CD8-positive, alpha-beta memory T cell (primary cell): ENCODE measurements at regions not wholly inside any gene's neighbourhood (a gene's known extent, or its start where the extent isn't known, plus 50 kb on each side); places are given as distances from the start of the nearest gene placed in this dataset.

Experiments used
- CTCF ChIA-PET: fragments of 350-600 bp; sonication (Branson Sonifier 250); formaldehyde crosslinking; loops from one replicate; lab custom pipeline; 2021; ENCODE audit warnings: antibody characterized with exemption; lab: Charles Lee
- POLR2A ChIA-PET: fragments of 350-600 bp; sonication (Branson Sonifier 250); formaldehyde crosslinking; loops from one replicate; lab custom pipeline; 2021; ENCODE audit warnings: antibody characterized with exemption; lab: Charles Lee
- DNase-seq, 5 donors: peaks; one replicate each; pipeline versions ENCODE4 v3.0.0 to v3.0.0-alpha.2; 2020 to 2022; ENCODE audit warnings: mixed read lengths in 1 of 5
- H3K27ac ChIP-seq: one replicate; pipeline ENCODE4 v1.7.0; 2013; ENCODE audit warnings: low read depth, mild to moderate bottlenecking, low read length, moderate library complexity
- H3K27me3 ChIP-seq: 2 replicates; pipeline ENCODE4 v1.7.0; 2013; ENCODE audit warnings: low read length, mild to moderate bottlenecking; ENCODE audit not compliant: insufficient read depth, poor library complexity, severe bottlenecking
- H3K36me3 ChIP-seq: 2 replicates; pipeline ENCODE4 v1.7.0; 2013; ENCODE audit warnings: mild to moderate bottlenecking, low read length, moderate library complexity; ENCODE audit not compliant: insufficient read depth
- H3K4me1 ChIP-seq: 2 replicates; pipeline ENCODE4 v1.7.0; 2013; ENCODE audit warnings: mild to moderate bottlenecking, low read length, moderate library complexity; ENCODE audit not compliant: insufficient read depth
- H3K4me3 ChIP-seq: 2 replicates; pipeline ENCODE4 v1.7.0; 2013; ENCODE audit warnings: mild to moderate bottlenecking, low read length
- H3K9me3 ChIP-seq: 2 replicates; pipeline ENCODE4 v1.7.0; 2013; ENCODE audit warnings: mild to moderate bottlenecking, low read length
- H3K27ac Mint-ChIP-seq, 8 donors: one replicate each; pipeline ENCODE4 v1.8.0; 2020 to 2021; ENCODE audit warnings: mixed read lengths in 8 of 8, mild to moderate bottlenecking in 6 of 8, inconsistent platforms in 3 of 8, moderate library complexity in 3 of 8
- H3K27me3 Mint-ChIP-seq, 2 donors: one replicate each; pipeline ENCODE4 v1.8.0; 2020 to 2021; ENCODE audit warnings: mixed read lengths in 2 of 2, mild to moderate bottlenecking in 1 of 2, moderate library complexity in 1 of 2
- H3K36me3 Mint-ChIP-seq, 3 donors: one replicate each; pipeline ENCODE4 v1.8.0; 2020 to 2021; ENCODE audit warnings: mixed read lengths in 3 of 3, inconsistent platforms in 1 of 3, mild to moderate bottlenecking in 1 of 3
- H3K4me1 Mint-ChIP-seq, 3 donors: one replicate each; pipeline ENCODE4 v1.8.0; 2020 to 2021; ENCODE audit warnings: mixed read lengths in 3 of 3, inconsistent platforms in 1 of 3, mild to moderate bottlenecking in 1 of 3
- H3K4me3 Mint-ChIP-seq, 7 donors: one replicate each; pipeline ENCODE4 v1.8.0; 2020 to 2021; ENCODE audit warnings: mixed read lengths in 7 of 7, mild to moderate bottlenecking in 6 of 7, moderate library complexity in 4 of 7, inconsistent platforms in 2 of 7
- H3K9me3 Mint-ChIP-seq, 5 donors: one replicate each; pipeline ENCODE4 v1.8.0; 2020 to 2022; ENCODE audit warnings: mixed read lengths in 5 of 5, mild to moderate bottlenecking in 3 of 5, moderate library complexity in 2 of 5, inconsistent platforms in 1 of 5

- ChIA-PET CTCF (no interaction called here), POLR2A (no interaction called here)
- Mint-ChIP-seq H3K4me3 (no peak overlapping the region), H3K27me3 (no peaks in the 10 kb centered on the region), H3K27ac (no peak overlapping the region), H3K9me3 (peaks cover 2 to 32% (median 9%) of the 10 kb centered on the region in 5 donors), H3K4me1 (no peaks in the 10 kb centered on the region), H3K36me3 (no peaks in the 10 kb centered on the region)
- H3K9me3 ChIP-seq, result no peaks in the 10 kb centered on the region
- H3K36me3 ChIP-seq, result no peaks in the 10 kb centered on the region
- no peaks in the 10 kb centered on the region for H3K4me1 ChIP-seq
- no peak overlapping the region for H3K27ac ChIP-seq
- no peaks in the 10 kb centered on the region for H3K27me3 ChIP-seq
- no peak for DNase-seq
- no peak overlapping the region for H3K4me3 ChIP-seq
Observed at GRCh38 chr14:26170885-26171284, 426.9 kb downstream of the NOVA1 start.

DNA sequence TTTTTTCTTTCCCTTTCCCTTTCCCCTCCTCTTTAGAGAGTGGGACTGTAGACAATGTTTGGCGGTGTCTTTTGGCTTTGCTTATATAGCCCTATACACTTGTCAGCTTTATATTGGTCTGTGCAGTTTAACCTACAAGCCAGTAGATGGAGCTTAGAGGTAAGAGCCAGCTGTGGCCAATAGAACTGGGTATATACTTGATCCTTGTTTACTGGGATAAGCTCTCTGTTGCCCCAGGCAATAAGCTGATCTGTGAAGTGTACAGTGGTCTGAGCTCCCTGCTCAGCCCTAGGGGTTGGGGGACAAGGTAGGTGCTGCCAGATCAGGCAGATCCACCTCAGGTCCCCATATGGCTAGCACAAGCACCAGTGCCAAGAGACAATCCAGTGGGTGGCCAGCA lies 434.1 kb downstream of the NOVA1 start:
- Histone ChIP-seq H3K36me3 (no peaks in the 10 kb centered on the region), H3K27ac (no peak overlapping the region), H3K4me1 (no peaks in the 10 kb centered on the region), H3K27me3 (no peaks in the 10 kb centered on the region), H3K4me3 (no peak overlapping the region), H3K9me3 (no peaks in the 10 kb centered on the region)
- Mint-ChIP-seq H3K4me1 (no peaks in the 10 kb centered on the region), H3K36me3 (no peaks in the 10 kb centered on the region), H3K9me3 (peaks cover 12 to 38% (median 14%) of the 10 kb centered on the region in 5 donors), H3K27me3 (no peaks in the 10 kb centered on the region), H3K4me3 (no peak overlapping the region), H3K27ac (no peak overlapping the region)
- no peak for DNase-seq
- POLR2A ChIA-PET, result no interaction called here
- CTCF ChIA-PET, result no interaction called here

- Mint-ChIP-seq H3K27ac (no peak overlapping the region), H3K36me3 (no peaks in the 10 kb centered on the region), H3K4me3 (no peak overlapping the region), H3K4me1 (no peaks in the 10 kb centered on the region), H3K27me3 (no peaks in the 10 kb centered on the region), H3K9me3 (peaks cover 14 to 44% (median 27%) of the 10 kb centered on the region in 5 donors)
- H3K9me3 ChIP-seq, result no peaks in the 10 kb centered on the region
- no peak overlapping the region for H3K27ac ChIP-seq
- H3K36me3 ChIP-seq, result no peaks in the 10 kb centered on the region
- CTCF ChIA-PET, result no interaction called here
- H3K4me1 ChIP-seq, result no peaks in the 10 kb centered on the region
- POLR2A ChIA-PET, result no interaction called here
- no peak overlapping the region for H3K4me3 ChIP-seq
- DNase-seq, result no peak
- no peaks in the 10 kb centered on the region for H3K27me3 ChIP-seq
Observed at GRCh38 chr14:26157517-26157916, 440.3 kb downstream of the NOVA1 start.

GRCh38 chr14:26143057-26143456 lies 454.8 kb downstream of the NOVA1 start:
- Histone ChIP-seq H3K36me3 (no peaks in the 10 kb centered on the region), H3K9me3 (no peaks in the 10 kb centered on the region), H3K4me1 (no peaks in the 10 kb centered on the region), H3K27me3 (no peaks in the 10 kb centered on the region), H3K27ac (no peak overlapping the region), H3K4me3 (no peak overlapping the region)
- Mint-ChIP-seq H3K4me3 (no peak overlapping the region), H3K36me3 (no peaks in the 10 kb centered on the region), H3K9me3 (peaks cover 2 to 27% (median 12%) of the 10 kb centered on the region in 5 donors), H3K27ac (no peak overlapping the region), H3K4me1 (no peaks in the 10 kb centered on the region), H3K27me3 (no peaks in the 10 kb centered on the region)
- CTCF ChIA-PET, result no interaction called here
- DNase-seq, result no peak
- POLR2A ChIA-PET, result no interaction called here

DNA sequence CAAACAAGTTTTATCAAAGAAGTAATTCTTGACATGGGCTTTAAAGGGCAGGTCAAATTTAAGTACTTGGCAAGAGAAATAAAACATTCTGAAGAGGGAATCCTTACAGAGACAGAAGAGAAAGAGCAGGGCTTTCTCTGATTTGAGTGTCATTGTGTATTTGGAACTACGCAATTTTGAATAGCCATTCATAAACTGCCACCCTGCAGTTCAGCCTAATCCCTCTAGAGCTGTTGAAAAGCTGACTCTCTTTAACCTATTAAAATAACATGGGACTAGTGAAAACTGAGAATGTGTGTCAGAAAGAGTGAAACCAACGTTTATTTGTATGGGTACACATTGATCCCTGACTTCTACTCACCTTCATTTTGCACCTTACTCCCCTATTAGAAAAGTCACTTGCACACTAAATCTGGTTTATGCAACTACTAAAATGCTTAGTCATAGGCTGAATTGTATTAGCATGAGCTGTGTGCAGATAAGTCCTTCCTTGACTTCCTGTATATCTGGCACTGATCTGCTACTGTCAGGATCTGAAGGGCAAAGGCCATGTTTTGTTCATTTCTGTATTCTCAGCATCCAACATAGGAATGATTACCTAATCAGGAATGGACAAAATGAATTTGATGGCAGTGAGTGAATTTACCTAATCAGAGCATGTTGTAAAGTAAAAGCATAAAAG lies 458.9 kb downstream of the NOVA1 start:
- CTCF ChIA-PET, result no interaction called here

GRCh38 chr14:26137161-26137560 lies 460.7 kb downstream of the NOVA1 start:
- peaks cover 0 to 63% (median 7%) of the 10 kb centered on the region in 5 donors for H3K9me3 Mint-ChIP-seq
- no peaks in the 10 kb centered on the region for H3K27me3 ChIP-seq
- no peak for DNase-seq
- H3K36me3 ChIP-seq, result no peaks in the 10 kb centered on the region
- H3K36me3 Mint-ChIP-seq, result no peaks in the 10 kb centered on the region
- H3K4me1 ChIP-seq, result no peaks in the 10 kb centered on the region
- ChIA-PET CTCF (interaction anchor here (1.4 kb wide), 1 partner anchor 15 kb away, joined by 4 read pairs; no protein-coding TSS in a partner anchor), POLR2A (no interaction called here)
- no peak overlapping the region for H3K27ac ChIP-seq
- H3K4me3 ChIP-seq, result no peak overlapping the region
- no peaks in the 10 kb centered on the region for H3K27me3 Mint-ChIP-seq
- H3K4me1 Mint-ChIP-seq, result no peaks in the 10 kb centered on the region
- H3K4me3 Mint-ChIP-seq, result no peak overlapping the region
- no peaks in the 10 kb centered on the region for H3K9me3 ChIP-seq
- peak overlapping the region in 1 of 8 donors; percentile 17 for H3K27ac Mint-ChIP-seq

More for the DNA sequence above, 458.9 kb downstream of the NOVA1 start:
- no peak overlapping the region for H3K27ac ChIP-seq
- Mint-ChIP-seq H3K36me3 (no peaks in the 10 kb centered on the region), H3K9me3 (peaks cover 0 to 48% (median 9%) of the 10 kb centered on the region in 5 donors), H3K4me1 (no peaks in the 10 kb centered on the region), H3K27me3 (no peaks in the 10 kb centered on the region), H3K4me3 (no peak overlapping the region), H3K27ac (no peak overlapping the region)
- H3K4me3 ChIP-seq, result no peak overlapping the region
- H3K27me3 ChIP-seq, result no peaks in the 10 kb centered on the region
- no peaks in the 10 kb centered on the region for H3K9me3 ChIP-seq
- POLR2A ChIA-PET, result no interaction called here
- no peak for DNase-seq
- H3K4me1 ChIP-seq, result no peaks in the 10 kb centered on the region
- H3K36me3 ChIP-seq, result no peaks in the 10 kb centered on the region

DNA sequence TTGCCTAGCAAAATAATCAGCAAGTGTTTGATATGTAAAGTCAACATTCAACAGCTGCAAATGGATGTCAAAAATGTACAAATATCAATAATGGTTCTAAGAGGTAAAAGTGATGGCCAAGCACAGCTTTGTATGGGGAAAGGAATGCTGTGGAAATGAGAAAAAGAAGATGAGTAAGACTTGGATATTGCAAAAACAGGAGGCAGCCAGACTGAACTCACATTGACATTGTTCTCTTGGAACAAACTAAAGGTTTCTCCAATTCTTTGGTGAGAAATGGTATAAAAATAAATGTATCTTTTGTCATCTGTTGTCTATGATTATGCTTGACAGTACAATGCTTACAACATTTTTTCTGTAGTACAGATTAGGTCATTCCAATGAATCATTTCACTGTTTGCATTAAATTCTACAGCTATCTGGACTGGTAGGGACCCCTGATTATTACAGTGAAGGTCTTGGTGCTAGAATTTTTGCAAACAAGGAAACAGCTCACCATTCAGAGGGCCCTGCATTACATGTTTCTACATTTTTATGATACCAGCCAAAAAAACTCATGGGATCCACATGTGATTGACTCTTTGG lies 465.7 kb downstream of the NOVA1 start:
- Histone ChIP-seq H3K27ac (no peak overlapping the region), H3K9me3 (no peaks in the 10 kb centered on the region), H3K27me3 (no peaks in the 10 kb centered on the region), H3K4me3 (no peak overlapping the region), H3K36me3 (no peaks in the 10 kb centered on the region), H3K4me1 (no peaks in the 10 kb centered on the region)
- no peaks in the 10 kb centered on the region for H3K4me1 Mint-ChIP-seq
- DNase-seq, result no peak
- H3K27ac Mint-ChIP-seq, result no peak overlapping the region
- H3K36me3 Mint-ChIP-seq, result no peaks in the 10 kb centered on the region
- H3K4me3 Mint-ChIP-seq, result no peak overlapping the region
- ChIA-PET CTCF (no interaction called here), POLR2A (no interaction called here)
- H3K9me3 Mint-ChIP-seq, result peaks cover 3 to 65% (median 5%) of the 10 kb centered on the region in 5 donors
- H3K27me3 Mint-ChIP-seq, result no peaks in the 10 kb centered on the region

- no peak overlapping the region for H3K27ac Mint-ChIP-seq
- no peaks in the 10 kb centered on the region for H3K9me3 ChIP-seq
- no peaks in the 10 kb centered on the region for H3K27me3 ChIP-seq
- no peak overlapping the region for H3K4me3 ChIP-seq
- DNase-seq, result no peak
- H3K27ac ChIP-seq, result no peak overlapping the region
- no peaks in the 10 kb centered on the region for H3K4me1 Mint-ChIP-seq
- H3K9me3 Mint-ChIP-seq, result peaks cover 5 to 63% (median 11%) of the 10 kb centered on the region in 5 donors
- ChIA-PET POLR2A (no interaction called here), CTCF (no interaction called here)
- H3K27me3 Mint-ChIP-seq, result no peaks in the 10 kb centered on the region
- H3K36me3 Mint-ChIP-seq, result no peaks in the 10 kb centered on the region
- H3K36me3 ChIP-seq, result no peaks in the 10 kb centered on the region
- H3K4me1 ChIP-seq, result no peaks in the 10 kb centered on the region
- H3K4me3 Mint-ChIP-seq, result no peak overlapping the region
Observed at GRCh38 chr14:26130690-26131089, 467.1 kb downstream of the NOVA1 start.
